GM18870 (cell line): ENCODE measurements at regions not wholly inside any gene's neighbourhood (a gene's known extent, or its start where the extent isn't known, plus 50 kb on each side); places are given as distances from the start of the nearest gene placed in this dataset.
"Not testable (repeated sequence)": the region's sequence is repeated elsewhere in the genome, so short reads cannot be mapped to it uniquely, and the experiment has no call there.

Experiments used
- ATAC-seq: cut with Tn5 transposase; IDR thresholded peaks from one replicate; pipeline ENCODE4 v1.9.1; 2021; ENCODE audit warnings: moderate library complexity; ENCODE audit not compliant: unreplicated experiment

DNA sequence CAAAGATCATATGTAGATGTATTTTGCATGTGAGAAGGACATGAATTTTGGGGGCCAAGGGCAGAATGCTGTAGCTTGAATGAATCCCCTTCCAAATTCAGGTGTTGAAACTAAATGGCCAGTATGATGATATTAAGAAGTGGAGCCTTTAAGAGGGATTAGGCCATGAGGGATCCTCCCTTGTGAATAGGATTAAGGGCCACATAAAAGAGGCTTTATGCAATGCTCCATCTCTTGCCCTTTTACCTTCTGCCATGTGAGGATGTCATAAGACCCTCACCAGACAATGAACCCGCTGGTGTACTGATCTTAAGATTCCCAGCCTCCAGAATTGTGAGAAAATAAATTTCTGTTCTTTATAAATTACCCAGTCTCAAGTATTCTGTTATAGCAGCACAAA is 206.1 kb downstream of the YTHDC2 start:
- ATAC-seq, result no peak

DNA sequence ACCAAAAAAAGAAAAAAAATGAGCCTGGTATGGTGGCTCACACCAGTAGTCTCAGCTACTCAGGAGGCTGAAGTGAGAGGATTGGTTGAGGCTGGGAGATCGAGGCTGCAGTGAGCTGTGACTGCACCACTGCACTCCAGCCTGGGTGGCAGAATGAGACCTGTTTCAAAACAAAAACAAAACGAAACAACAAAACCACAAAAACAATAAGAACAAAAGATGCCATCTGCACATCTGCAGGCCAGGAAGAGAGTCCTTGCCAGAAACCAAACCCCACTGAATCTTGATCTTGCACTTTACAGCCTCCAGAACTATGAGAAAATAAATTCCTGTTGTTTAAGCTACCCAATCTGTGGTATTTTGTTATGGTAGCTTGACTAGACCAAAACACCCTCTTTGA is 207.7 kb downstream of the YTHDC2 start:
- ATAC-seq, result no peak

DNA sequence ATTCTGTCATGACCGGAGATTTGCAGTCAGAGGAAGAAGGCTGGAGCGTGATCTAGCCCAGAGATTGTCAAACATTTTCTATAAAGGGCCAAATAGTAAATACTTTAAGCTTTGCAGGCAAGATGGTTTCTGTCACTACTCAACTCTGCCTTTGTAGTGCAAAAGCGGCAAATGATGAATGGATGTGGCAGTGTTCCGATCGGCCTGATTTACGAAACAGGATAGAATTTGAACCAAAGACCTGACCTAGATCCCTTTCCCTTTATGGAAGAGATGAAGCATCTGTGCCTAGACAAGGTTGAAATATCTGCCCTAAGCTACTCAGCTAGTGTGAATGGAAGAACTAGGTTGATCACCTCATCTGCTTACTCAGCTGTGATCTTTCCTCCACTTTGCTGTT is 209.5 kb downstream of the YTHDC2 start:
- ATAC-seq, result no peak

DNA sequence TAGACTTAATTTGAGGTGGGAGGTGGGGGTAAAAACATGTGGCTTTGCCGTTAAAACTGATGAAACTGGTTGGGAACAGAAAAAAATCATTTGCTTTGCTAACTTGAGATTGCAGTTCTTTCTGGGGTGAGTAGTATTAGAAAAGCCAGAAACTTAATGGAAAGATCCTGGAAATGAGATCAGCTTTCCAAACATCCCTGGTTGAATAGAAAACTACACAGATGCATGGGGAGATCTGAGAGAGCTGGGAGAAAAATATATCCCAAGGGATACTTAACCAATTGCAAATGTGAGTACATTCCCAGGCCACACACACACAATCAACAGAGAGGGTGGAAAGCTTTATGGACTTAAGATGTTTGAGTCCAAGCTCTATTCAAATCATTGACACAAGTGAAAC is 222.3 kb downstream of the YTHDC2 start:
- ATAC-seq, result no peak

DNA sequence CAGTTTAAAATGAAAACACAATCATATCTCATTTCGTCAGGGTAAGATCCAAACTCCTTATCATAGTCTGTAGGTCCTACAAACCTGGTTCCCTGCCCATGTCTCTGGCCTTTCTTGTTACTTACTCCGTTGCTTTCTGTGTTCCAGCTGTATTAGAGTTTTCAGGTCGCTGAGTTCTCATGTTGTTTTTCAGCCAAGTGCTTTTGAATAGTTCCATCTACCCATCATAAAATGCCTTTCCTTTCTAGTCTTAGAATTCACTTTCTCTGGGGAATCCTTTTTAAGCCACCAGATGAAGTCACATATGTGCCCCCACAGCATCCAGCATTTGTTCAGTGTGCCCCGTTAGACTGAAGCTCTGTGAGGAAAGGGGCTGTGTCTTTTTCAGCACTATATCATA is 228.7 kb downstream of the YTHDC2 start:
- ATAC-seq, result no peak

DNA sequence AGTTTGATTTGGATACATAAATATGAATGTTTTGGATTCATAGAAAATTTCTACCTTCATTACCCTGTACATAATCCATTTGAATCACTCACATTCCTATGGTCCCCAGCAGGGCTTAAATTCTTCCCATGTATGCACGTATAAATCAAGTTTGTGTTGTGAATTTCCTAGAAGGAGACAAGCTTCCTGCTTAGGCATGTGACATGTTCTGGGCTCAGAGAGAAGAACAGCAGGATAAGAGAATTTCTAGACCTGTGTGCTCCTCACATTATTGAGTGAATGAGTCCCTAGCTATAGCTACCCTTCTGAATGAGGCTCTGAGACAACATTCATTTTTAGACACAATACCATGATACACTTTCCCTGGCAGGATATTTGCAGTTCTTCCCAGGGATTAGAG is 229.1 kb downstream of the YTHDC2 start:
- ATAC-seq, result no peak

DNA sequence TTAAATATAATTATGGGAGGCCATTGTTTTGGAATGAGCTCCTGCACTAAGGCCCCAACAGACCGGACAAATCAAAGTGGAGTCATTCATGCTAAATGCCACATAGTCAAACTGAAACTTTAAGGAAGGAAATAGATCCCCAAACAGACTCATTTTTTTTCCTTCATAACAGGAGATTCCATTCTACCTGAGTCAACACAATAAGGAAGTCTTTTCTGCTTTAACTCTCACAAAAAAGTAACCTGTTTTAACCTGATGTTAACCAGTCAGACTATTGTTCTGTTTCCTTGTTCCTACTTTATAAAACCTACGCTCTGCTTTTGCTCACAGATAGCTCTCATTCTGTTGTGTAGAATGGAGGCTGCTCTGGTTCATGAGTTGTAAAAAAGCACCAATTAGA is 234.9 kb downstream of the YTHDC2 start:
- no peak for ATAC-seq

DNA sequence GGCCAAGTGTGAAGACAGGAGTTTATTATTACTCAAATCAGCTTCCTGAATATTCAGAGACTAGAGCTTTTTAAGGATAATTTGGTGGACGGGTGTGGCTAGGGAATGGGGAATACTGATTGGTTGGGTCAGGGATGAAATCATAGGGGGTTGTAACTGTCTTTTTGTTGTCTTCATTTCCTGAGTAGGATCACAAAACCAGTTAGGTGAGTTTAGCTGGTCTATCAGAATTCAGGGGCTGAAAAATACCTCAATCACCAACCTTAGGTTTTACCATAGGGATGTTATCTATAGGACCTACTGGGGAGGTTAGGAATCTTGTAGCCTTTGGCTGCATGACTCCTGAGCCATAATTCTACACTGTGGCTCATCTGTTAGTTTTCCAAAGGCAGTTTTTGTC is 235.8 kb downstream of the YTHDC2 start:
- no peak for ATAC-seq

DNA sequence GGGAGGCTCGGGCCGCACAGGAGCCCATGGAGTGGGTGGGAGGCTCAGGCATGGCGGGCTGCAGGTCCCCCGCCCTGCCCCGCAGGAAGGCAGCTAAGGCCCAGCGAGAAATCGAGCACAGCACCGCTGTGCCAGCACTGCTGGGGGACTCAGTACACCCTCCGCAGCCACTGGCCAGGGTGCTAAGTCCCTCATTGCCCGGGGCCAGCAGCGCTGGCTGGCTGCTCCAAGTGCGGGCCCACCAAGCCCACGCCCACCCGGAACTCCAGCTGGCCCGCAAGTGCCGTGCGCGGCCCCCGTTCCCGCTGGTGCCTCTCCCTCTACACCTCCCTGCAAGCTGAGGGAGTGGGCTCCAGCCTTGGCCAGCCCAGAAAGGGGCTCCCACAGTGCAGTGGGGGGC is 239.7 kb downstream of the YTHDC2 start:
- not testable (repeated sequence) for ATAC-seq

DNA sequence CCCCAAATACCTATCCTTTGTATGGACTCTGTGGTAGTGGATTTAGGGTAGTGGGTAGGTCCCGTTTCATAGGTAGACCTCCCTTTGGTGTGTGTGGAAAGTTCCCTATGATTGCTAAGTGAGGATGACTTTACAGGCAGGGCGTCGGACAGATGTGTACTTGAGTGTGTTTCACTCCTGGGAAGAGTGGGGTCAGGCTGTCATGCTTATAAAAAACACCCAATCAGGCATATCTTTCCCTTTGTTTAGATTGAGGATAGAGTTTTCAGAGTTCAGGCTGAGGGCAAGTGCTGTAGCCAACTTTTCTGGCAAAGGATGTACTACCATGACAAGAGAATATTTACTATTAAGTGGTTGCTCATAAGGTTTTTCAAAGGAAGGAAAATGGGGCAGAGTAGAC is 242.0 kb downstream of the YTHDC2 start:
- no peak for ATAC-seq

DNA sequence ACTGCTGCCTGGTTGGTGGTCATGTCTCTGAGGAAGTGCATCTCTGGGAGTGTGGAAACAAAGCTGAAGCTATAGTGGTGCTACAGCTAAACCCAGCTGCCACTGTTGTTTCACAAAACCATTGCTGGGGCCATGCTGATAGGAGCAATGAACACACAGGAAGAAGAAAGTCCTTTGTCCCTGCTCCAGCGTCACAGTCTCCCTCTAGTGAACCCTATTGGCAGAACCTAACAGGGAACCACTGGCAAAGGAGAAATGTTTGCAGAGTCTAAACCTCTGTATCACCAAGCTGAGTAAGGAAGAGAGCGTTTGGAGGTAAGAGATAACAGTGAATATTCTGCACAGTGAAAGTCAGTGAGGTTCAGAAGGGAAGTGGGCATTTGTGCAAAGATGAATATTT is 244.0 kb downstream of the YTHDC2 start:
- no peak for ATAC-seq

DNA sequence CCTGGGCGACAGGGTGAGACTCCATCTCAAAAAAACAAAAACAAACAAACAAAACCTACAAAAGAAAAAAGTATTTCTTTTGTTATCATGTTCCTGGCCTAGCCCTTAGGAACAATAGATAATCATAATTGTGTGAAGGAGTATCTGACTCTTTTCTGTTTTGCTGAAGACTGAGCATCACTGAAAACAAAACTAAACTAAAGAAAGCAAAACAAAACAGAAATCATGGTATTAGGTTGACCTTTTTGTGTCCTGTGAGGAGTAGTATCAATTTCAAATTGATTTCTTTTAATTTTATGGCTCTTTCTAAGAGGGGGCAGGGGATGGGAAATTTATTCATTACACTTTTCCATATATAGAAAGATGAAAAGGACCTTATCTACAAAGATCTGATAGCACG is 246.0 kb downstream of the YTHDC2 start:
- no peak for ATAC-seq

DNA sequence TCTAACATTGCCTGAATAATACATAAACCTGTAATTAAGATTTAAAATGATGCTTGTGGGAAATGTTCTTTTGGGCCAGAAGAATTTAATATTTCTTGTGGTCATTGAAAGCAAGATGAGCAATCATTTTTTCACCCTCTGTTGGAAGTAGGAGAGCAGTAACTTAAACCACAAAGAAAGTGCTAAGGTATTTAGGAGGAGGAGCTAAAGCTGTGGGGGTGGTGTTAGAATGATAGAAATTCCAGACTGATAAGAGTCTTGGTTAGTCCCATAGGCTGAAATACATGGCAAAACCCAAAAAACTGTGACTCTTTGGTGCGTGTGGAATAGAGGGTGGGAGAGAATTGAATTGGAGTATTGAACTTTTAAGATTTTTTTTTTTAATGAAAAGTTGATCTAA is 247.0 kb downstream of the YTHDC2 start:
- ATAC-seq, result no peak

DNA sequence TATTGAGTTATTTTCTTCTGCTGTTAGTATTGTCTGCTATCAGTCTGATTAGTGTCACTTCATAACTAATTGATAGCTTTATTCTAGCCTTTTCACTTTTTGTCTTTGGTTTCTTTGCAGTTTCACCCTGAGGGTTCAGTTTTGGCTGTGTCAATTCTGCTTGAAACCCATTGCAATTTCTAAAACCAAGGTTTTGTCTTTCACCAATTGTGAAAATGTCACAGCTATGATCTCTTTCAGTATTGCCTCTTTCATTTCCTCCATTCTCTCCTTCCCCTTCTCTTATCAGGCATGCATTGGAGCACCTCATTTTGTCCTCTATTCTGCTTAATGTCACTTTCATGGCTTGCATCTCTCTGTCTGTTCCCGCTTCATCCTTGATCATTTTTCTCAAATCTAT is 248.1 kb downstream of the YTHDC2 start:
- no peak for ATAC-seq

DNA sequence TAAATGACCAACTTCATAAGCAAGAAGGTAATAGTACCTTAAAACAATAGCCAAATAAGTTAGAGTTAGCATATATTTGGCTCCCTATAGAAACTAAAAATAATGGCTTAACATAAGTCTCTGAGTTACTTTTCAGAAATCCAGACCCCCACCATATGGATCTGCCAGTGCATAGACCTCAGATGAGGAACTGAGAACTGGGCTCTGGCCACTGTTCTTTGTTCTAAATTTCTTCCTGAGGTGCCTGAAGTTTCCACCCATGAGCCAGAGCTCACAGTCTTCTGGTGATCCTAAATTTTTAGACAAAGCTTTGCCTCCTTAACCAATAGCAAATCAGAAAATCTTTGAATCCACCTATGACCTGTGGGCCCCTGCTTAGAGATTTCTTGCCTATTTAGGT is 250.9 kb downstream of the YTHDC2 start:
- no peak for ATAC-seq

DNA sequence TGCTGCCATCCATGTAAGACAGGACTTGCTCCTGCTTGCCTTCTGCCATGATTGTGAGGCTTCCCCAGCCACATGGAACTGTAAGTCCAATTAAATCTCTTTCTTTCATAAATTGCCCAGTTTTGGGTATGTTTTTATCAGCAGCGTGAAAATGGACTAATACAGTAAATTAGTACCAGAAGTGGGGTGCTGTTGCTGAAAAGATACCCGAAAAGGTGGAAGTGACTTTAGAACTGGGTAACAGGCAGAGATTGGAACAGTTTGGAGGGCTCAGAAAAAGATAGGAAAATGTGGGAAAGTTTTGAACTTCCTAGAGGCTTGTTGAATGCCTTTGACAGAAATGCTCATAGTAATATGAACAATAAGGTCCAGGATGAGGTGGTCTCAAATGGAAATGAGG is 253.3 kb downstream of the YTHDC2 start:
- not testable (repeated sequence) for ATAC-seq

DNA sequence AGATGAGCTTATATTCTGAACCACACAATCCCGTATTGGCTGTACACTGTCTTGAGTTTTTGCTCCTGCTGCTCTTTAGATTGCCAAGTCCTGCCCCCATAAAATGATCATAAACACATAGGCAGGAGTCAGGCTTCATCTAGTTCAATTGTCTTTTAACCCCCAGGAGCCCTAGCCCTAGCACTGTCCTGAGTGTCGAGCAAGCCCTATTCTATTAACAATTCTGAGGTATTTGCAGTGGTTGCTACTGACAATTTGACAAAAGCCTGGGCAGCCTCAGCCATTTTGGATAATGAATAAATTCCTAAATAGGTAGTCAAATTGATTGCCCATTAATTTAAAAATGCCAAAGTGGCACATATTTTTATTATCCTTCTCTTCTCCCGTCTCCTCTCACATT is 257.2 kb downstream of the YTHDC2 start:
- ATAC-seq, result no peak

DNA sequence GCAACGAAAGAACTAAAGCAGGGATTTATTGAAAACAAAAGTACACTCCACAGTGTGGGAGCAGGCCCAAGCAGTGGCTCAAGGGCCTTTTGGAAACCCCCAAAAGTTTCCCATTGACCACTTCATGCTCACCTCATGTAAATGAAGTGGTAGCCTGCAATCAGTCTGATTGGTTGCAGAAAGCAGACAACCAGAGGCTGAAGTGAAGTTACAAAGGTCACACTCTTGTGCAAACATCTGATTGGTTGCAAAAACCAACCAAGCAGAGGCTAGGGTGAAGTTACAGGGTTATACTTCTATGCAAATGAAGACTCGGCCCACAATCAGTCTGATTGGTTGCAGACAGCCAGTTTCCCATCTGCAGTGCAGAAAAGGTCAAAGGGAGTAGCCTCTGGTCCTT is 258.0 kb downstream of the YTHDC2 start:
- ATAC-seq, result peak; percentile 87

DNA sequence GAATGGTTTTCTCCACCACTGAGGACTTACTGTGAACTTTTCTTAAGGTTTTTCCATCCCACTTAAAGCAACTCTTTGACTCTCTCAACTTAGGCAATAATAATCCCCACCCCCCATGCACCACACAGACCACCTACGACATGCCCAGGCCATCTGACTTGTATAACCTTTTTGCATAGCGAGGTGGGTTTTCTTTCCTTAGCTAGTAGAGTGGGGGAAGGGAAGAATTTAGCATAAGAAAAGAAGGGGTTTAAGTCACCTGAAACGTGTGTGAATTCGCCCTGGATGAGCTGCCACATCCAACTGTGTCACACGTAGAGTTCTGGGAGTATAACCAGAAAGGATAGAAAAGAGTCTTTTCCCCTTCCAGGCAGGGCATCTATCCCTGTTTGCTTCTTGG is 262.7 kb downstream of the YTHDC2 start:
- ATAC-seq, result no peak

DNA sequence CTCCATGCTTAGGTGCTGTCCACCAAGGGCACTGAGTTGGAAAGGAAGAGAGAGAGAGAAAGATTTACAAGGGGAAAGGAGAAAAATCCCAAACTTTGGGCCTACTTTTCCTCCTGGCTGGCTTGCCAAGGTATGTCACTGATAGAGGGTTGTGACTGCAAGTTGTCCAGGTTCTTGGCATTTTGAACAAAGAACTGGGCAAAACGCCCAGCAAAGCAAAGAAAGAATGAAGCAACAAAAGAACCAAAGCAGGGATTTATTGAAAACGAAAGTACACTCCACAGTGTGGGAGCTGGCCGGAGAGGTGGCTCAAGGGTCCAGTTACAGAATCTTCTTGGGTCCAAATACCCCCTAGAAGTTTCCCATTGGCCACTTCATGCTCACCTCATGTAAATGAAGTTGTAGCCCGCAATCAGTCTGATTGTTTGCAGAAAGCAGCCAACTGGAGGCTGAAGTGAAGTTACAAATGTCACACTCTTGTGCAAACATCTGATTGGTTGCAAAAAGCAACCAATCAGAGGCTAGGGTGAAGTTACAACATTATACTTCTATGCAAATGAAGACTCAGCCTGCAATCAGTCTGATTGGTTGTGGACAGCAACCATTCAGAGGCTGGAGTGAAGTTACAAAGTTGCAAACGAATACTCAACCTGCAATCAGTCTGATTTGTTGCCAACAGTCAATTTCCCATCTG is 263.5 kb downstream of the YTHDC2 start:
- no peak for ATAC-seq

DNA sequence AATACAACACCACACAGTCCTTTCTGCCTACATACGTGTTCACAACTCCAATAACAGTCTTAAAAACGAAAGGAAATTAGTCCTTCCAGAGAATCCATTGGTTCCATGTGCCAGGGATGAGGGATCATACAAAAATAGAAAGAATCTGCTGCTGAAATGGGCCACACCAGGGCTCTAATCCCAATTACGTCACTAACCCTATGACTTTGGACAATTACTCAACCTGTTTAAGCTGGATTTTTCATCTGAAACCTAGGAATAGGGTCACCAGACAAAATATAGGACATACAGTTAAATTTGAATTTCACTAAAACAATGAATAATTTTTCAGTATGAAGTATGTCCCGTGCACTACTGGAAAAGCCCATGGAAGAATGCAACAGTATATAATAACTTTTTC is 264.7 kb downstream of the YTHDC2 start:
- ATAC-seq, result no peak

DNA sequence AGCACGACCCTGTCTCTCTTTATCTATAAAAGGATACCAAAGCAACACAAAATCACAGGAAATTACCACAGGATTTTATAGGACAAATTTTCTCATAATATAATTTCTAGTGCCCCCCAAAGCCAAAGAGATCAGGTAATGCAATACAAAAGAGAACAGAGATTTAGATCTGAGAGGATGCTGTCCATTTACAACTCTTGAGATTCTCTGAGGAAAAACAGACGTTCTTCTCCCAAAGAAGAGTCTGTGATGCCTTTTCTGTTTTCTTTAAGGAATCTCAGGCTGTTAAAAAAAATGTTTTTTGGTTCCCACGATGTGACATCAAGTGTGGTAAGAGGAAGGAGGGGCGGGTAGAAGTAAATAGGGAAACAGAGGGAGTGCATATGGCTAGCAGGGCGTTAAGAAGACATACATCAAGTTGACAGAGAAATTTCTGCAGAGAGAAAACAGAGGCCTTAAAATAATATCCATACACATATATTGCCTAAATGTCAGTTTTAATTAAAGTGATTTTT is 274.7 kb downstream of the YTHDC2 start:
- ATAC-seq, result no peak

DNA sequence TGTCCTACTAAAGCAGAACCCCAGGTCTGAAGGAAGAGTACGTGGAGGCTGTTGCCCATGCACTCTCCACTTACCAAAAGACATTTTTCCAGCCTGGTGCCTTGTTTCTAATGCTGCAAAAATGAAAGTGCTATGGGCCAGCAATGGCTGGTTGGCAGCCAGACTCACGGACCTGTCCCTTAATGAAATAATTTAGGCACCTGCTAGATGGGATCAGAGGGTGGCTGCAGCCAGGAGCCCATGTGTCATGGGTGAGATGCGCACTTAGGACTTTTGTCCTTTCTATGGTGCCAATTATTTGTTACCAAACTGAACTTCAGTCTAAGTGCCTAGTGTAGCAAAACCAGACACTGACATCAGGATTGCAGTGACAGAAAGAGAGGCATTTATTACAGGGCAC is 276.3 kb downstream of the YTHDC2 start:
- ATAC-seq, result no peak
